22Rv1 (cell line): ENCODE measurements at regions not wholly inside any gene's neighbourhood (a gene's known extent, or its start where the extent isn't known, plus 50 kb on each side); places are given as distances from the start of the nearest gene placed in this dataset.

Source experiments
- H3K27ac ChIP-seq: fragments of 450-650 bp; 2 replicates; pipeline ENCODE4 v1.5.1; 2017
- ZFX ChIP-seq: fragments of 450-650 bp; IDR thresholded peaks from 2 replicates; pipeline ENCODE4 v1.6.1; 2017; ENCODE audit warnings: antibody characterized with exemption, borderline replicate concordance
- TF ChIP-seq, protein P1 (sequence below): fragments of 450-650 bp; IDR thresholded peaks from 2 replicates; pipeline ENCODE4 v1.5.1; 2017; ENCODE audit warnings: mild to moderate bottlenecking

DNA sequence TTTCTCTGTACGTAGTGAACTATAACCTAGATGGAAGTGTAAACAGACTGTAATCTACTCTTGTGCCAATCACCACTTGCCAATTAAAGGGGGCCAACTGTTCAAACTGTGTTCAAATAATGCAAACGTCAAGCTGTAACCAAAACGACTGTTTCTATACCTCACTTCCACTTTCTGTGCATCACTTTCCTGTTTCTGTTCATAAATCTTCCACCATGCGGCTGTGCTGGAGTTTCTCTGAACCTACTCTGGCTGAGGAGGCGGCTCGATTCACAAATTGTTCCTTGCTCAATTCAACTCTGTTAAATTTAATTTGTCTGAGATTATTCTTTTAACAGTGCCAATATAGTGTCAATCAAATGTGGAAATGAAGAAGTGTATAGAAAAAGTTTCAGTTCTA, 206.7 kb upstream of the TBC1D5 start:
- no peak overlapping the region for H3K27ac ChIP-seq
- TF ChIP-seq, protein P1, sequence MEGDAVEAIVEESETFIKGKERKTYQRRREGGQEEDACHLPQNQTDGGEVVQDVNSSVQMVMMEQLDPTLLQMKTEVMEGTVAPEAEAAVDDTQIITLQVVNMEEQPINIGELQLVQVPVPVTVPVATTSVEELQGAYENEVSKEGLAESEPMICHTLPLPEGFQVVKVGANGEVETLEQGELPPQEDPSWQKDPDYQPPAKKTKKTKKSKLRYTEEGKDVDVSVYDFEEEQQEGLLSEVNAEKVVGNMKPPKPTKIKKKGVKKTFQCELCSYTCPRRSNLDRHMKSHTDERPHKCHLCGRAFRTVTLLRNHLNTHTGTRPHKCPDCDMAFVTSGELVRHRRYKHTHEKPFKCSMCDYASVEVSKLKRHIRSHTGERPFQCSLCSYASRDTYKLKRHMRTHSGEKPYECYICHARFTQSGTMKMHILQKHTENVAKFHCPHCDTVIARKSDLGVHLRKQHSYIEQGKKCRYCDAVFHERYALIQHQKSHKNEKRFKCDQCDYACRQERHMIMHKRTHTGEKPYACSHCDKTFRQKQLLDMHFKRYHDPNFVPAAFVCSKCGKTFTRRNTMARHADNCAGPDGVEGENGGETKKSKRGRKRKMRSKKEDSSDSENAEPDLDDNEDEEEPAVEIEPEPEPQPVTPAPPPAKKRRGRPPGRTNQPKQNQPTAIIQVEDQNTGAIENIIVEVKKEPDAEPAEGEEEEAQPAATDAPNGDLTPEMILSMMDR = no peak
- no peak for TF ChIP-seq ZFX

DNA sequence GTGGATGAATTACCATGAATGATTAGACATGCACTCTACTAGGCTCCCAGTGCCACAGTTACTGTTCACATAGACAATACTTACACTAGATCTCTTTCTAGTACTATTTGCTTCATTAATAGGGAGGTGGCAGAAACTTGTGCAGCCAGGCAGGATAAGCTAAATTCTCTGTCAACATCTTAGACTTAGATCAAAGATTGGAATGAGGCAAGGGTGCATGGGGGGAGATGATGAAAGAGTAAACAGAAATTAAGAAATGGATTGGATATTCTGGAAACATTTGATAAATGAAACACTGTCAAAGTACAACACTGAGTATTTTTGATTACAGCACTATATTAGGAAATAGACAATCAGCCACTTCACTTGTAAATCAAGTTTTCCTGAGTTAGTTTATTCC, 205.4 kb upstream of the TBC1D5 start:
- no peak overlapping the region for H3K27ac ChIP-seq
- TF ChIP-seq ZFX = no peak
- TF ChIP-seq, protein P1 = no peak

DNA sequence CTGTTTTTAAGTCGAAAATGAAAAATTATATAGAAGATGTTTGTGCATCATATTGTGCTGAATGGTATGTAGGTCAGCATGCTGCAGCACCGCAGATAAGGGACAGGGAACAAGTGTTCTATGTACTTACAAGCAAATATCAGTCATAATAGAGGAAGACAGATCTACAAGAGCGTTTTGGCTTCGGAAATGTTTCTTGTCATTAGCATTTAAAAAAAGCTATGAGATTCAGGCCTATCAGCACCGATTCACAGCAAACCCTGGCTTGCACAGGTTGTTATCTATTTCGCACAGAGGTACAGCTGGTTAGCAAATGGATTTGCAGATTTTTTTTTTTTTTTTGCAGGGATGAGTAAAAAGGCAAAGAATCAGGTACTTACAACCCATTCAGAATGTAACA, 204.2 kb upstream of the TBC1D5 start:
- TF ChIP-seq, protein P1 = no peak
- no peak for TF ChIP-seq ZFX
- H3K27ac ChIP-seq = no peak overlapping the region

- TF ChIP-seq, protein P1 = no peak
- no peak for TF ChIP-seq ZFX
- H3K27ac ChIP-seq = no peak overlapping the region
Observed at GRCh38 chr3:17945799-17946399, 203.5 kb upstream of the TBC1D5 start.

- TF ChIP-seq ZFX = no peak
- TF ChIP-seq, protein P1 = no peak
- H3K27ac ChIP-seq = no peak overlapping the region
Observed at GRCh38 chr3:17945018-17945798, 202.8 kb upstream of the TBC1D5 start.

GRCh38 chr3:17942856-17943255, 200.4 kb upstream of the TBC1D5 start:
- no peak overlapping the region for H3K27ac ChIP-seq
- no peak for TF ChIP-seq ZFX
- TF ChIP-seq, protein P1 = no peak

DNA sequence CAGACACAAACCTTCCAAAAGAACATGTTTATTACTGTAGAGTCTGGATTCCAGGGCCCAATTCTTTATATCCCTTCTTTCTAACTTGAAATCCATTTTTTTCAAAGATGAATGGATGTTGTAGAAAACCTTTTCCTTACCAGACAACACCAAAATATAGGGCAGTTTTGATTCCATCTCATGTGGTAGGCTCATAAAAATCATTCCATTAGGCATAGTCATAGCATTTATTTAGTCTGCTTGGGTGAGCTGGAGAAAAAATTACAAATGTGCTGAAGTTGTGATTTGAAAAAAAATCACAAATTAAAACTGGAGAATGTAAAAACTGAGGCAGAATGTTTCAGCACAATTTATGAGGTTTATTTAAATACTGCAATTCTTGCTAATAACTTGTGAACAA, 199.3 kb upstream of the TBC1D5 start:
- no peak overlapping the region for H3K27ac ChIP-seq
- TF ChIP-seq, protein P1 = no peak
- no peak for TF ChIP-seq ZFX
